CD4-positive, alpha-beta T cell (primary cell): ENCODE measurements at regions not wholly inside any gene's neighbourhood (a gene's known extent, or its start where the extent isn't known, plus 50 kb on each side); places are given as distances from the start of the nearest gene placed in this dataset.

ENCODE experiments used
- ATAC-seq: fragments of 200-7000 bp; cut with Tn5 transposase; one replicate; pipeline ENCODE4 v1.10.0; 2022; ENCODE audit warnings: mild to moderate bottlenecking; ENCODE audit not compliant: poor library complexity
- CTCF ChIA-PET: fragments of 350-600 bp; sonication (Branson Sonifier 250); formaldehyde crosslinking; loops from one replicate; lab custom pipeline; 2021; ENCODE audit warnings: antibody characterized with exemption, inconsistent platforms; lab: Charles Lee
- POLR2A ChIA-PET: fragments of 350-600 bp; sonication (Branson Sonifier 250); formaldehyde crosslinking; loops from one replicate; lab custom pipeline; 2021; ENCODE audit warnings: antibody characterized with exemption, inconsistent platforms; lab: Charles Lee
- DNase-seq, 14 experiments: peaks; one replicate each; pipeline ENCODE4 v3.0.0-alpha.2; 2013 to 2020; ENCODE audit warnings: mixed read lengths in 2 of 14
- H3K27ac ChIP-seq, 2 donors: one replicate each; pipeline versions ENCODE4 v1.5.1 to v1.7.0; 2013; ENCODE audit warnings: low read length in 2 of 2, low read depth in 1 of 2, mild to moderate bottlenecking in 1 of 2
- H3K27me3 ChIP-seq, 2 experiments: 1 replicate in 1 of 2; 2 replicates in 1 of 2; pipeline versions ENCODE4 v1.6.1 to v1.7.0; 2013; ENCODE audit warnings: low read length in 2 of 2, control low read depth in 1 of 2, mild to moderate bottlenecking in 1 of 2, moderate library complexity in 1 of 2; ENCODE audit not compliant: insufficient read depth in 2 of 2, control insufficient read depth in 1 of 2
- H3K36me3 ChIP-seq: one replicate; pipeline ENCODE4 v1.6.1; 2013; ENCODE audit warnings: low read length, control low read depth; ENCODE audit not compliant: insufficient read depth
- H3K4me1 ChIP-seq: one replicate; pipeline ENCODE4 v1.6.1; 2013; ENCODE audit warnings: low read length, control low read depth; ENCODE audit not compliant: insufficient read depth
- H3K4me3 ChIP-seq: one replicate; pipeline ENCODE4 v1.5.1; 2013; ENCODE audit warnings: mild to moderate bottlenecking, low read length, moderate library complexity
- H3K9me3 ChIP-seq, 2 experiments: 1 replicate in 1 of 2; 2 replicates in 1 of 2; pipeline versions ENCODE4 v1.6.1 to v1.7.0; 2013; ENCODE audit warnings: low read length in 2 of 2, mild to moderate bottlenecking in 2 of 2, control low read depth in 1 of 2, moderate library complexity in 1 of 2; ENCODE audit not compliant: control insufficient read depth in 1 of 2, insufficient read depth in 1 of 2
- H3K27ac Mint-ChIP-seq: one replicate; pipeline ENCODE4 v1.8.0; 2020; ENCODE audit warnings: mixed read lengths
- H3K27me3 Mint-ChIP-seq: one replicate; pipeline ENCODE4 v1.8.0; 2021; ENCODE audit warnings: mixed read lengths
- H3K36me3 Mint-ChIP-seq: one replicate; pipeline ENCODE4 v1.8.0; 2021; ENCODE audit warnings: low read depth, mixed read lengths
- H3K4me1 Mint-ChIP-seq: one replicate; pipeline ENCODE4 v1.8.0; 2021; ENCODE audit warnings: low read depth, mixed read lengths
- H3K4me3 Mint-ChIP-seq: one replicate; pipeline ENCODE4 v1.8.0; 2020; ENCODE audit warnings: mild to moderate bottlenecking, mixed read lengths
- H3K9me3 Mint-ChIP-seq: one replicate; pipeline ENCODE4 v1.8.0; 2020; ENCODE audit warnings: mixed read lengths
- intact Hi-C, 2 experiments: fragments of 100-400 bp; cut with DNase I in 1 of 2; cut with micrococcal nuclease in 1 of 2; formaldehyde crosslinking; loops; one replicate each; pipeline versions ENCODE4 v1.15.1 to v1.9.0; 2023 to 2025; cut with DNase I, micrococcal nuclease
- TF ChIP-seq, protein P1 (sequence below): fragments of 200-600 bp; IDR thresholded peaks from one replicate; pipeline ENCODE4 v1.8.0; 2022; ENCODE audit warnings: antibody characterized with exemption, mild to moderate bottlenecking

DNA sequence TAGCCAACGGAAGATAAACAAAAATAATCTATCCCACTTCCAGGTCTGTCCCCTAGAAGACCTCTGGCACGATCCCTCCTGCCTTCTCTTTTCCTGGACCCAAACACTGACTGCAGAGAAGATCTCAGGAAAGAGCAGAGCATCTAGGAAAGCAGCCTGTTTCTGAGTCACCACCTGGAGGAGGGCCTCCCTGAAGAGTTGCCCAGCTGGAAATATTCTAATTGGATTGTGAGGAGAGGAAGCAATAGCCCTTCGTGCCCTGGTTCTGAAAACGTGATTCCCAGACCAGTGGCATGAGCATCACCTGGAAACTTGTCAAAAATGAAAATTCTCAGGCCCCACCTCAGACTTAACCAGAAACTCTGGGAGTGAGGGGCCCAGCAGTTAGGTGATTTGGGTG lies 411.1 kb downstream of the SETD4 start:
- TF ChIP-seq, protein P1, sequence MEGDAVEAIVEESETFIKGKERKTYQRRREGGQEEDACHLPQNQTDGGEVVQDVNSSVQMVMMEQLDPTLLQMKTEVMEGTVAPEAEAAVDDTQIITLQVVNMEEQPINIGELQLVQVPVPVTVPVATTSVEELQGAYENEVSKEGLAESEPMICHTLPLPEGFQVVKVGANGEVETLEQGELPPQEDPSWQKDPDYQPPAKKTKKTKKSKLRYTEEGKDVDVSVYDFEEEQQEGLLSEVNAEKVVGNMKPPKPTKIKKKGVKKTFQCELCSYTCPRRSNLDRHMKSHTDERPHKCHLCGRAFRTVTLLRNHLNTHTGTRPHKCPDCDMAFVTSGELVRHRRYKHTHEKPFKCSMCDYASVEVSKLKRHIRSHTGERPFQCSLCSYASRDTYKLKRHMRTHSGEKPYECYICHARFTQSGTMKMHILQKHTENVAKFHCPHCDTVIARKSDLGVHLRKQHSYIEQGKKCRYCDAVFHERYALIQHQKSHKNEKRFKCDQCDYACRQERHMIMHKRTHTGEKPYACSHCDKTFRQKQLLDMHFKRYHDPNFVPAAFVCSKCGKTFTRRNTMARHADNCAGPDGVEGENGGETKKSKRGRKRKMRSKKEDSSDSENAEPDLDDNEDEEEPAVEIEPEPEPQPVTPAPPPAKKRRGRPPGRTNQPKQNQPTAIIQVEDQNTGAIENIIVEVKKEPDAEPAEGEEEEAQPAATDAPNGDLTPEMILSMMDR = no peak
- no peaks in the 10 kb centered on the region for H3K9me3 ChIP-seq
- DNase-seq (no peak), ATAC-seq (no peak)
- no peaks in the 10 kb centered on the region for H3K36me3 ChIP-seq
- no peak overlapping the region for H3K4me3 ChIP-seq
- Mint-ChIP-seq H3K4me3 (no peak overlapping the region), H3K4me1 (no peaks in the 10 kb centered on the region), H3K27me3 (peaks cover 19% of the 10 kb centered on the region), H3K27ac (no peak overlapping the region), H3K9me3 (no peaks in the 10 kb centered on the region), H3K36me3 (no peaks in the 10 kb centered on the region)
- POLR2A ChIA-PET = no interaction called here
- H3K4me1 ChIP-seq = no peaks in the 10 kb centered on the region
- intact Hi-C loops = no loop called here
- H3K27me3 ChIP-seq = no peaks in the 10 kb centered on the region
- no peak overlapping the region for H3K27ac ChIP-seq
- CTCF ChIA-PET = no interaction called here

DNA sequence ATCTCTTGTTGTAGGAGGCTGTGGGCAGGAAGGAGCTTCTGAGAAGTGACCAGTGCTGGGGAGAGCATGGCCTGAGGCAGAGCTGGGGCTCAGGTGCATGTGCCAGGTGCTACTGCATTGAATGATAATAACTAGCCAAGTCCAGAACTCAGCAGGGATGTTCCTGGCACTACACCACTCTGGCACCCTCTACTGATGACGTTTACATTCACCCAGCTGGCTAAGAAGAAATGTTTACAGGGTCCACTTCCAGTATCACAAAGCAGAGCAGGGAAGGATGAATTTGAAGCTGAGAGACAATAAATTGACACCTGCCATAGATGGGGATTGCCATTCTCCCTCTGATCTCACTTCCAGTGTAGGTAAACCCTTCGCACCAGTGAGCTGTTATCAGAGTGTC lies 411.8 kb downstream of the SETD4 start:
- no peak overlapping the region for H3K4me3 Mint-ChIP-seq
- no peaks in the 10 kb centered on the region for H3K9me3 Mint-ChIP-seq
- Histone ChIP-seq H3K4me1 (no peaks in the 10 kb centered on the region), H3K9me3 (no peaks in the 10 kb centered on the region), H3K27me3 (no peaks in the 10 kb centered on the region), H3K27ac (no peak overlapping the region), H3K36me3 (no peaks in the 10 kb centered on the region), H3K4me3 (no peak overlapping the region)
- no peaks in the 10 kb centered on the region for H3K4me1 Mint-ChIP-seq
- H3K36me3 Mint-ChIP-seq = no peaks in the 10 kb centered on the region
- ChIA-PET CTCF (no interaction called here), POLR2A (no interaction called here)
- peaks cover 19% of the 10 kb centered on the region for H3K27me3 Mint-ChIP-seq
- ATAC-seq (no peak), DNase-seq (no peak)
- TF ChIP-seq, protein P1 = no peak
- intact Hi-C loops = no loop called here
- no peak overlapping the region for H3K27ac Mint-ChIP-seq

DNA sequence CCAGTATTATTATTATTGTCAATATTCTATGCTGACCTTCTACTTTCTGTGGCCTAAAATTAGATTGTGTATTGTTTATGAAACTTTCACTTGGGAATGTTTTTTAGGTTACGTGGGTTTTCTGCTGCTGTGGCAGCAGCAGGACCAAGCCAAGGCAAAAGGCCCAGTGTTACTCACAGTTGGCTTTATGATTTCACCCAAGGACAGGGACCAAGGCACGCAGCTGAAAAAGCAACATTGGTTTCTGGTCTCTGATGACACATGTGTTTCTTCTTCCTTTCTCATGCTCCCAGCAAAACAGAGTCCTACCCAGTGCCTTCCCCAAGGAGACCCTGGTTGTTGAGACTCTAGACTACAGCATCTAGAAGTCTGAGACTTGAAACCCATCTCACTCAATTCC lies 413.7 kb downstream of the SETD4 start:
- H3K27me3 Mint-ChIP-seq = peaks cover 26% of the 10 kb centered on the region
- no peak overlapping the region for H3K27ac Mint-ChIP-seq
- no peaks in the 10 kb centered on the region for H3K36me3 ChIP-seq
- no peak overlapping the region for H3K4me3 ChIP-seq
- TF ChIP-seq, protein P1 = no peak
- ATAC-seq = no peak
- no peaks in the 10 kb centered on the region for H3K4me1 Mint-ChIP-seq
- no peaks in the 10 kb centered on the region for H3K9me3 Mint-ChIP-seq
- no peak for DNase-seq
- no peaks in the 10 kb centered on the region for H3K36me3 Mint-ChIP-seq
- no peaks in the 10 kb centered on the region for H3K4me1 ChIP-seq
- CTCF ChIA-PET = no interaction called here
- no peaks in the 10 kb centered on the region for H3K27me3 ChIP-seq
- H3K4me3 Mint-ChIP-seq = no peak overlapping the region
- H3K27ac ChIP-seq = no peak overlapping the region
- POLR2A ChIA-PET = no interaction called here
- intact Hi-C loops = no loop called here
- H3K9me3 ChIP-seq = no peaks in the 10 kb centered on the region
